DMS53 (cell line): ENCODE measurements at regions not wholly inside any gene's neighbourhood (a gene's known extent, or its start where the extent isn't known, plus 50 kb on each side); places are given as distances from the start of the nearest gene placed in this dataset.
"Not testable (repeated sequence)": the region's sequence is repeated elsewhere in the genome, so short reads cannot be mapped to it uniquely, and the experiment has no call there.

ENCODE experiments used
- DNase-seq: peaks from one replicate; lab custom pipeline; 2025; lab: John Stamatoyannopoulos, UW

DNA sequence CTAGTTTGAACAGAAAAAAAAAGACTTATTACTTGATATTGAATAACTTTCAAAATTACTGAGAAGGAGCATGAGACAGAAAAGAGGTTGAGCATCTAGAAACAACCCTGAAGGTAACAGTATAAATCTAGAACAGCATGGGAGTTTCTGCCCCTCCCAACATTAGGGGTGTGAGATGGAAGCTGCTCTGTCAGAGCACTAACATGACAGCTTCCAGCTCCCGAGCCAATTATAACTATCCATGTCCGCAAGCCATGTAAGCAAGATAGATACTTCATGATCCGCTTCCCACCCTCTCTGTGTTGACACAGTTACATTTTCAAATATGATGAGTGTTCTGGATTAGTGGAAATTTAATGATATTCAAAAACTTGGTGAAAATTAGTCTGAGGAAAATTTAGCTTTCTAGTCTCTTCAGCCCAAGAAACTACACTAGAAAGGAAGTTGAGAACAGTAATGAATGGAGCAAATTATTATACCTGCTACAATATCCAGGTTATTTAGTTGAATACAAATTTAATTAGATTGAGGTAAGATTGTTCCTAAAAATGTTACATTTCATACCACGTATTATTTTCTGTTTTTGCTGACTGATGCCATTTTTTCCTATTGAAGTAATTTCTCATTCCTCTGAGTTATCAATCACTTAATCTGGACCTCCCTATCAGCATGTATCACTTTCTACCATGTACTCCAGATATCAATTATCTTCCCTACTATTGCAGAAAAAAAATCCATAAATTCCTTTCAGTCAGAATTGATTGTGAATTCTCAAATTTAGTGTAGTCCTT lies 129.3 kb upstream of the SLIT2 start:
- DNase-seq, result no peak

DNA sequence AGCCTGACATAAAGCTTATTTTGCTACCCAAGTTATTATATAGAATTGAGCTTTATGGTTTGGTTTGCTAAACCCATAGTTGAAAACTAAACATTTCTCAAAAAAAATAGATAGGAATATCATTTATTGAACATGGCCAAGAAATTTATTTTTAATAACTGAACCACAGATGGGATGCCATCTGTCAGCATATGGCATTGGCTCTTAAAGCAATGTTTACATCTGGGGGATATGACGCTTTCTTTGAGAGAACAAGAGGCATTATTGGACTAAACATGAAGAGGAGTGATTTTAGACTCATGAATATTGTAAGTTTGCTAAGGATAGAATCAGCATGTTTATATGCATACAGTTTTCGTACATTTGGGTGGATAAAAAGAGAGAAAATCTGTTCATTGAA lies 132.6 kb upstream of the SLIT2 start:
- DNase-seq, result no peak

DNA sequence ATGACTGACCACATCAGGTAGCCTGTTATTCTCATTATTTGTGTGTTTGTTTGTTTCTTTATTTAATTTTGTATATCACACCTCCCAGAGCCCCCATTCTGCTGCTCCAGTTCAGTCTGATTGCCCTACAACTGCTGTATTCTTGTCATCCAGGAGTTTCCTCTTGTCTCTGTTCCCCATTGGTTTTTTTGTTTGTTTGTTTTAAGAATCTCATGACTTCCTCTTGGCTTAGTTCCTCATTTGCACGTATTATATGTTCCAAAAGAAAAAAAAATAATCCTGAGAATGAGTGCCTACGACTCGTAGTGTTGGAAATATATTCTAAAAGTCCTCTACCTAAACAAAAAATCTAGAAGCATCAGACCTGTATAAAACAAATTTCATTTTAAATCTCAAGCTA lies 142.3 kb upstream of the SLIT2 start:
- peak; percentile 21 for DNase-seq

DNA sequence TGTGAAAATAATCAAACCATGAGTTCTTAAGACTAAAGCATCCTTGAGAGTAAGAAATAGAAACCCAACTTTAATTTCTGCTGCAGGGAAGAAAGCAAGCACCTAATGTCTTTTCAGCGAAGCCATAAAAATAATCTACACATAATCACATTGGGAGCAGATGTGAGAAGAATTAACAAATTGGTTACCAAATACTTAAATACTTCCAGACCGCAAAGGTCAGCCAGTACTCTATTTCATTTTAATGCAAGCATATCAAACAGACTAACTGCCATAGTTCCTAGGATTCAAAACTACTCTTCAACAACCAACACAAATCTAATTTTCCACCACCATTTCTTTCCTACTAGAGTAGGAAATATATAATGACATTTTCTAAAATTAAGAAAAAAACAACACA lies 144.8 kb upstream of the SLIT2 start:
- no peak for DNase-seq

DNA sequence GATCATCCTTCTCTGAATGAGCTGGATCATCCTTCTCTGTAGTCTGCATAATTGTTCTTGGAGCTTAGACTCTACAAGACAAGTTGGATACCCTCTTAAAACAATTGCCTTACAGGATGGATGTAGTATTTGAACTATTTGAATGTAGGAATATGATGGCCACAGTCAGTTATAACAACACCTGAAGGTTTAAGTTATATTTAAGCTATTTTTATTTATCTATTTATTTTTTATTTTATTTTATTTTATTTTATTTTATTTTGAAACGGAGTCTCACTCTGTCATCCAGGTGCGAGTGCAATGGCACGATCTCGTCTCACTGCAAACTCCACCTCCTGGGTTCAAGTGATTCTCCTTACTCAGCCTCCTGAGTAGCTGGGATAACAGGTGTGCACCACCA lies 149.9 kb upstream of the SLIT2 start:
- no peak for DNase-seq

DNA sequence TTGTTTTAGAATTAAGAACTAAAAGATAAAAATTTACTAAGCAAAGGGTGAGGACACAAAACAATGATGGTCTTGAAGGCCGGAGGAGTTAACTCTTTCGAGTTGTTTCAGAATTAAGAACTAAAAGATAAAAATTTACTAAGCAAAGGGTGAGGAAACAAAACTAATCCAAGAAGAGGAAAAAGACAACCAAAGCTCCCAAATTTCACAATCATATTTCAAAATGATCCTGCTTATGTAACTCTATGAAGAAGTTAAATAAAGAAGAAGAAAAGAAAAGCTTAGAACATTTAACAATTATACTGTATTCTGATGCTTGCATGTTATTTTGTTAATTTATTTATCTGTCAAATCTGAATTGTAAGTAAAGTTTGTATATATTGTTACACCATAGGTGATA lies 154.8 kb upstream of the SLIT2 start:
- no peak for DNase-seq

DNA sequence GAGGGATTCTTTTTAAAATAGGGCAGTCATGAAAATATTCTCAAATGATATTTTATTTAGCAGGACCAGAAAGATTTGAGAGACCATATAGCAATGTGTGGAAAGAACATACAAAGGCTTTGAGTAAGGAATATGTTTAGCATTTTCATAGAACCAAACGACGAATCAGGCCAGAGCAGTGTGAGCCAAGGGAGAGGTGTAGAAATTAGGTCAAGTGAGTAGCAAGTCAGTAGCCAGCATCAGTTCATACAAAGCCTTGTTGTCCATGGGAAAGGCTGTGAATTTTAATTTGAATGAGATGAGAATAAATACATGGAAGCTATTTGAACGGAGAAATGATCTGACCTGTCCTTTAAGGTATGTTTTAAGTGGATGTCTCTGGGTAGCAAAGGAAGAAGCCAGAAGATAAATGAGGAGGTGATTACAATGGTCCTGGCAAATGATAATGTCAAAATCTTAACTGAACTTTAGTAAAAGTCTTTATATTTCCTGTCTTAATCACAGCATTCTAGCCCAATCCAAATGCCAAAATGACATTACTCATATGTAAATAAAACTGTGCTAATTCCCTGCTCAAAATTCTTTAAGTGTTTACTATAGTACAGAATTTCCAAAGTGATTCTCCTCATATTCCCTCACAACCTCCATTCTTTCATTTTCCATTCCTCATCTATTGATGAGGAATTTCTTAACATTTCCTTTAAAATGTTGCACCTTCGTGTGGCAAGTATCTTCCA lies 155.7 kb upstream of the SLIT2 start:
- no peak for DNase-seq

DNA sequence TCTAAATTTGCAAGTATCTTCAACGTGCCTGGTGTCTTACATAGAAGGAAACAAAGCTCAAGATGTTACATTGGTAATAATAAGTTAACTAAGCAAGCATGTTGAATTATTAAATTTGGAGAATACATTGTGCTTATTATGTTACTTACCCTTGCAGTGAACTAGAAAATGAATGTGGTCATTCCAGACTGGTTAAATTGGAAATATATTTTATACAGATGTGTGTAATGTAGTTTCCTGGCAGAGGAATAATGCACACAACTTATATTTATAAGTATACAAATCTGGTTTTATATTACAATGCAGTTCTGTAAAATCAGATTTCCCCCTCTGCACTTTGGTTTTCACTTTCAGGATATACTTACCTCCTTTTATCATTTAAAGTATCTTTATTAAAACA lies 159.9 kb upstream of the SLIT2 start:
- DNase-seq, result no peak

DNA sequence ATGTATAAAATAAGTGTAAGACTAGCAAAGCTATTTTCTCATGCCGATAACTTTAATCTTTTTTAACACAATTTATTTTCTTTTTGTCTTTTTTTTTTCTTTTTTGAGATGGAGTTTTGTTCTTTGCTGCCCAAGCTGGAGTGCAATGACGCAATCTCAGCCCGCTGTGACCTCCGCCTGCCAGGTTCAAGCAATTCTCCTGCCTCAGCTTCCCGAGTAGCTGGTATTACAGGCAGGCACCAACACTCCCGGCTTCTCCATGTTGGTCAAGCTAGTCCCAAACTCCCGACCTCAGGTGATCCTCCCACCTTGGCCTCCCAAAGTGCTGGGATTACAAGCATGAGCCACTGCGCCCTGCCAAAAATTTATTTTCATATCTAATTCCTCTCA lies 164.2 kb upstream of the SLIT2 start:
- DNase-seq, result no peak

DNA sequence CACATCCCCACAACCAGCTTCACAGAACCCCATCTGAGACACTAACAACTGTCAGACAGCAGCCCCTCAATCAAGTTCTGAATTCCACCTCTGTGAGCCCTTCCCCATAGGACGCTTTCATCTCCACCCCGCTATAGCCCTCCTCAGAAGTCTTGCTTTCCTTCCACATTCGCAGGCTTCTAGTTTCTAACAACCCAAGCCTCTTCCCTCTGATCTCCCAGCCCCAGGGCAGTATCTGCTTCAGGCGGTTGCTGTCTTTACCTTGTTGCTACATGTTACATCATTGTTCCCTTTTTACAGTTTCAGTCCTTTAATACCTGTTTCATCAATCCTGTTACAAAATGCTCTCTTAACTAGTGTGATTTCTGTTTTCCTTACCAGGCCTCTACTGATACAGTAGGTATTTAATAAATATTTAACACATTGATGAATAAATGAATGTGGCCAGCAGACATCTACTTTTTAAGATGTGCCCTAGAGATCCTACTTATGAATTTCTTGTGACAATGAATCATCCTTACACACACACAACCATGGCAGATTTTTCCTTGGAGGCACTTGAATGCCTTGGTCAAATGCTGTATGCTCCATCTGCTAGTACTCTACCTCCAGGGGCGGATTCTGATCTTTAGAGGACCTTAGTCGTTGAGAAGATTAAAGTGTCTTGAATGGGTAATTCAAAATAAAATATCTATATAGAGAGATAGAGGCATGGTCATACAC lies 164.7 kb upstream of the SLIT2 start:
- peak; percentile 20 for DNase-seq

DNA sequence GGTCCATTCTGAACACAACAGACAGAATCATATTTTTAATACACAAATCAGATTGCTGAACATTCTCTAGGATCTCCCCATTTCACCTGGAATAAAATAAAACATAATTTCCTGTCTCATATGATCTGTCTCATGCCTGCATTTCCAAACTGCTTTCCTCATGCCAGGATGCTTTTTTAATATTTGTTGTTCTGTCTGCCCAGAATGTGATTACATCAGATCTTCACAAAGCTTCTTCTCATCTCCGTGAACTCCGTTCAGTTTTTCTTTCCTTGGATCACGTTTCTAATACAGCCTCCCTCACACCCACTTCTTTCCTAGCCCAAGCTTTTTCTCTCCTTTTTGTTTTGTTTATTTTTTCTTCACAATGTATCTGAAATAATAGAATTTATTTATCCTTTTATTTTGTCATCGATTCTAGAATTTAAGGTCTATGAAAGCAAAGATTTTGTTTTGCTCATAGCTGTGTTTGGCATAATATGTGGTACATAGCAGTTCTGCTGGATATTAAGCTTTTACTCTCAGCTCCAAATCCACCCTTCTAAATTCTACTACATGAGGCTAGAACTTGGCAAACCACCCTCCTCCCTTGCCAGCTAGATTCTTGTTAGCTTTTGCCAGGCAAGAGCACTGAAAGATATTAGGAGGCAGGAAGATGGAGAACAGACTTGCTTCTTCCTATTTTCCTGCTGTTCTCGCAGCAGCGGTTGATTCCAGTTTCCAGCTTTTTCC lies 165.5 kb upstream of the SLIT2 start:
- DNase-seq, result no peak

DNA sequence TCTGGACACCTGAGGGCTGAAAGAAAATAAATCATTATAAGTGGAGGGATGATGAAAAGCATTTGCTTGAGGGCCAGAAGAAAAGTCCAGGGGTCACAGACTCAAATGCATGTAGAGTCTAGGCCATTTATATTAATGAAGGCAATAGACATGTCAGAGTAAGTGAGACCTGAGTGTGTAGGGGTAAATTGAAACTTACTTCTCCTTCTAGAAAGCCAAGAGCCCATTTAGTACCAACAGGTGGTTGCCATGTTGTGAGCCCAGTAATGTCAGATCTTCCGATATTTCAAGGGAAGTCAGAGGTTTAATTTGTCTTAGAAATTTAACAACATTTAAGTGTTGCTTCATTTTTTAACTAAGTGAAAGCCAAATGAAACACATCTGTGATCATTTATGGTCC lies 166.1 kb upstream of the SLIT2 start:
- no peak for DNase-seq

DNA sequence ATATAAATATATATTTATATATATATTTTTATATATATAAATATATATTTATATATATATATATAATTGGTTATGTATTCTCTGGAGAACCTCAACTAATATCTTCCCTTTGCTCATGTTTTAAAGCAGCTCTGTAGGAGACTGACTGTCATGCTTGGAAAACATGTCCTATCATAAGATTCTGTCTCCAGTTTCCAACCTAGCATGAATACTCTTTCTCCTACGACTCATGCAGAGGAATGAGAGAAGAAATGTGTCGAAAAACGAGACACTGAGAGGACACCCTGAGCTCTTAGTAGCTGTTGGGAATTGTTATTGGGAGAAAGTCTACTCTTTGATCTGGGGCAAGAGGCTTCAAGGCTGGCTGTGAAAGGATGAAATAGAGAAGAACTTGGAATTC lies 166.5 kb upstream of the SLIT2 start:
- no peak for DNase-seq

DNA sequence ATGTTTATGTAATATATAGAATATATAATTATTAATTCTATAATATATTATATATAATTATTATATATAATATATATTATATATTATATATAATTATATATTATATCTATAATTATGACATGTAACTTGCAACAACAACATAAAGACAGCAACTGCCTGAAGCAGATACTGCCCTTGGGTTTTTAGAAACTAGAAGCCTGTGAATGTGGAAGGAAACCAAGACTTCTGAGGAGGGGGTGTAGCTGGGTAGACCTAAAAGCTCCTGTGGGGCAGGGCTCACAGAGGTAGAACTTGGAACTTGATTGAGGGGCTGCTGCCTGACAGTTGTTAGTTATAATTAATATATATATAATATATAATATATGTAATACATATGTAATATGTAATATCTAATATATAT lies 167.2 kb upstream of the SLIT2 start:
- no peak for DNase-seq

DNA sequence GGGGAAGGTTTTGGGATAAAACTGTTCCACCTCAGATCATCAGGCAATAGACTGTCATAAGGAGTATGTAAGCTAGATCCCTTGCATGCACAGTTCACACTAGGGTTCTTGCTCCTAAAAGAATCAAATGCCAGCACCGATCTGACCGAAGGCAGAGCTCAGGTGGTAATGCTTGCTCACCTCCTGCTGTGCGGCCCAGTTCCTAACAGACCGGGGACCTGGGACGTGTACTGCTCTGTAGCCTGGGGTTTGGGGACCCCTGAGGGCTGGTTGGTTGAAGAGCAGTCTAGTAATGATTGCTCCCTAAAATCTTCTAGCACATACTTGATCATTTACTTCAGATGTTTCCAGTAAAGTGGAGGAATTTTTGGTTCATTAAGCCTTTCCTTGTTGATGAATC lies 173.1 kb upstream of the SLIT2 start:
- no peak for DNase-seq

DNA sequence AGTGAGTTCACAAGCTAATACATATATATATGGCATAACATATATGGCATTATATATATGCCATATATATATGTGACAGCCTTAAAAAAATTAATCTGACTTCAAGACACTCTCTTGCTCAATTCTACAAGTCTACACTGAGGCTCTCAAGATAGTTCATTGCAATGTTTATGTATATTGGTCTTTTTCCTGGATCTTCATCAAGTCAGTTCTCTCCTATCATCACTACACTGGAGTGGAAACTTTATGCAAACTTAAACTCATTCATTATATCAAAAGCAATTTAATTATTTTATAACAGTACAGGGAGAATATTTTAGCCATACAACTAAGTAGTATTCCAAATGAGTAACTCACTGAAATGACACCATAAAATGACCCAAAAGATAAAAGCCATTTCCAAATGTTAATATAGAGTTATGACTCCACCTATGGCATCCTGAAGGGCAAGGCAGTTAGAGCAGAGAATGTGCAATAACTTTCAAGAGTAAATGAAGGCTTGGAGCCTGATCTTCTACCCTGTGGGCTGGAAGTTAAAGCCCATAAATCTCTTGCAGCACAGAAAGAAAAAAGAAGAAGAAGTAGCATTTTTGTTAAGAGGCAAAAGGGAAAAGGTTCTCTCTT lies 176.3 kb upstream of the SLIT2 start:
- no peak for DNase-seq

DNA sequence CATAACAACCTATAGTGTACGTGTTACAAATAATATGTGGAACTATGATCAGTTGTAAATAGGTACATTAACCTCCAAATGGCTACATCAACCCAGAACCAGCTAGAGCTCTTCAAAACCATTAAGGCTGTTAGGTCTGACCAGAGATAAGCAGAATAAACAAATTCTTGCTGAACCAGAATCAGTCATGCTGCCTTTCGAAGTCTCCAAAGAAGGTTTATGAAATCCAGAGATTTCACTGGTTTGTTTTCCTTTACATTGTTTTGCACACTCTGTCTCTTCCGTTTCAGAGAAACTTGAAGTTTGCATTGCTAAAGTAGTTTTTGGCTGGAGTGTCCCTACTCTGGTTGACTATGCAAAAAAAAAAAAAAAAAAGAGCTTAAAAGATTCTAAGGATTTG lies 177.3 kb upstream of the SLIT2 start:
- DNase-seq, result no peak

DNA sequence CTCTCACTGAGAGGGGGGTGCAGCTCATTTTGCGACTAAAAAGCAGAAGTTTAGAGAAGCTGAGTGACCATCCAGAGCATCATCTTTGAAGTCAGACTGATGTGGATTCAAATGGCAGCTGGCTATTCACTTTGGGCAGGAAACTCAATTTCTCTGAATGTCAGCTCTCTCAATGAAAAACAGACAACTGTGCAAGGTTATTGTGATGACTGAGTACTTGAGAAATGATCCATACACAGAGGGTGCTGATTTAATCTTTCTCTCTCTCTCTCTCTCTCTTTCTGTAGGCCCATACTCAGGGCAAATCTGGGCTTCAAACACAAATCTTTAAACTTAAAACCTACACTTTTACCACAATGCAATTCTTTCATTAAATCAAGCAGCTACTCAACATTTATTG lies 185.8 kb upstream of the SLIT2 start:
- no peak for DNase-seq

DNA sequence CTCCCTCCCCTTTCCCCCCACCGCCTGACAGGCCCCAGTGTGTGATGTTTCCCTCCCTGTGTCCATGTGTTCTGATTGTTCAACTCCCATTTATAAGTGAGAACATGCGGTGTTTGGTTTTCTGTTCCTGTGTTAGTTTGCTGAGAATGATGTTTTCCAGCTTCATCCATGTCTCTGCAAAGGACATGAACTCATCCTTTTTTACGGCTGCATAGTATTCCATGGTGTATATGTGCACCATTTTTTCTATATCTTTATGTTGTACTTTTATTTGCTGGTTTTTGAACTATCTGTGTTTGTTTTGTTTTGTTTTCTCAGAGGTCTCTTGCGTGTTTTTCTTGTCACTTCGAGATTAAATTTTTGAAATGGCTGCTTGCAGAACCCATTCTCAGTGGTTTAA lies 188.8 kb upstream of the SLIT2 start:
- not testable (repeated sequence) for DNase-seq

DNA sequence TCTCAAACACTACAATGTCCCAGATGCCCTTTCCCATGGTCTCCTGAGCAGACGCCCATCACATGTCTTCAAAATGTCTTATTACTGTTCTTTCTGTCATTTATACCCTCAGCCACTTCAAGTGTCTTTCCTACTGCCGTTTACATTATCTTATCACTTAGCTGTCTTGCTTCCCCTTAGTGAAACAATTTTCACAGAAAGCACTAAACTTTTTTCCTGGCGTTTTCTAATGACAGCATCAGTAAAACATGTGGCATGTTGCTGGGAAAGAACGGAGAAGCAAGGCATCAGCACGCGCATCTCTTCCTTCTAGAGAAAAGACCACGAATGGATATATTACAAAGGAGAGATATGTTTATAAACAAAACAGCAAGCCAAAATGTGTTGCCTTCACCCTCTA lies 189.7 kb upstream of the SLIT2 start:
- DNase-seq, result no peak

DNA sequence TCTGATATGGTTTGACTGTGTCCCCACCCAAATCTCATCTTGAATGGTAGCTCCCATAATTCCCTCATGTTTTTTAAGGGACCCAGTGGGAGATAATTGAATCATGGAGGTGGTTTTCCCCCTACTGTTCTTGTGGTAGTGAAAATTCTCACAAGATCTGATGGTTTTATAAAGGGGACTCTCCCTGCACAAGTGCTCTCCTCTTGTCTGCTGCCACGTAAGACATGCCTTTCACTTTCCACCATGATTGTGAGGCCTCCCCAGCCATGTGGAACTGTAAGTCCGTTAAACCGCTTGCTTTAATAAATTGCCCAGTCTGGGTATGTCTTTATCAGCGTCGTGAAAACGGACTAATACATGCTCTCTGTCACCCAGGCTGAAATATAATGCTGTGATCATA lies 200.9 kb upstream of the SLIT2 start:
- no peak for DNase-seq

DNA sequence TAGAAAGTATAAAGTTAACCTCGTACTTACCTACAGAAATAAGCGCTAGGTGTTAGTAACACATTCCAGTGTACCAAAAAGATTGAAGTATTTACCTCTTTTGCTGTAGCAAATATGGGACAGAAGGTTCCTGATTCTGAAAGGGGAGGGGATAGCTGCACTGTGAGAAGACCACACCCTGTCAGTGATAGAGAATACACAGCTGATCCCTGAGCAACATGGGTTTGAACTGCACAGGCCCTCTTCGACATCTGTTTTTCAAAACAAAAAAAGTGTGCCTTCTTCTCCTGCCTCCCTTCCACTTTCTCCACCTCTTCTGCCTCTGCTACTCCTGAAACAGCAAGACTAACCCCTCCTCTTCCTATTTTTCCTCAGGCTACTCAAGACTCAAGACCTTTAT lies 201.8 kb upstream of the SLIT2 start:
- no peak for DNase-seq
